ENCODE measurements at regions not wholly inside any gene's neighbourhood (a gene's known extent, or its start where the extent isn't known, plus 50 kb on each side); places are given as distances from the start of the nearest gene placed in this dataset.

DNA sequence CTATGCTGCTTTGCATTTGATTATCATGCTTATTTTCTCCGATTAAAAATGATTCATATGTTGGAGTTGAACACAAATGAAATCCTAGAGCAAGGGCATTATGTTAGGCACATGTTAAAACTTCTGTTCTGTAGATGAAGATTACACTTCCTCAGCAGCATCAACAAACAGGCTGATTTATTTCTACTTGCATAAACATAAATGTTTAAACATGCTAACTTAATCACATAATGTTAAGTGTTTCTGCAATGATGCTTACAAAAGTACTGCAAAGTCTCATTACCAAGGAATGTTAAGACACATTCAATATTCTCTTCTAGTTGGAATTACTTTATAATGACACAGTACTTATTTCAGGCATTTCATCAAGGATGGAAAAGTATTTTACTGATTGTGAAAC, 770.8 kb downstream of the ANKRD7 start:
- TF ChIP-seq EZH2 (IDR thresholded peaks at IDR 0.05) = no peak
- TF ChIP-seq POLR2AphosphoS5 (IDR thresholded peaks at IDR 0.05; ENCODE audit: borderline replicate concordance, low read depth, low read length) = no peak
